Tibial artery (tissue), 4 donors: ENCODE measurements at regions not wholly inside any gene's neighbourhood (a gene's known extent, or its start where the extent isn't known, plus 50 kb on each side); places are given as distances from the start of the nearest gene placed in this dataset.

Experiments used
- DNase-seq, 2 donors: peaks; one replicate each; pipeline ENCODE4 v3.0.0-alpha.2; 2019
- H3K27ac ChIP-seq, 2 donors: fragments of 200-600 bp; sonication (generic) in 1 of 2; 1 replicate in 1 of 2; 2 replicates in 1 of 2; pipeline ENCODE4 v1.5.1; 2018 to 2019; ENCODE audit warnings: mild to moderate bottlenecking in 1 of 2
- H3K27me3 ChIP-seq, 2 donors: fragments of 200-600 bp; sonication (generic) in 1 of 2; one replicate each; pipeline versions ENCODE4 v1.5.1 to v1.6.0; 2016 to 2019
- H3K36me3 ChIP-seq, 3 donors: fragments of 200-600 bp; sonication (generic) in 2 of 3; one replicate each; pipeline ENCODE4 v1.5.1; 2016 to 2019; ENCODE audit warnings: mild to moderate bottlenecking in 2 of 3
- H3K4me1 ChIP-seq, 4 donors: fragments of 200-600 bp; sonication (generic) in 2 of 4; 1 replicate in 3 of 4; 2 replicates in 1 of 4; pipeline ENCODE4 v1.5.1; 2016 to 2019
- H3K4me3 ChIP-seq, 2 donors: fragments of 200-600 bp; sonication (generic) in 1 of 2; 1 replicate in 1 of 2; 2 replicates in 1 of 2; pipeline ENCODE4 v1.5.1; 2018 to 2019; ENCODE audit warnings: mild to moderate bottlenecking in 2 of 2
- H3K9me3 ChIP-seq, 3 donors: fragments of 200-600 bp; sonication (generic) in 1 of 3; one replicate each; pipeline ENCODE4 v1.5.1; 2016 to 2019
- CTCF ChIP-seq, 2 experiments: fragments of 200-600 bp in 1 of 2; fragments of 450-650 bp in 1 of 2; IDR thresholded peaks; one replicate each; pipeline ENCODE4 v1.5.1; 2017 to 2019; ENCODE audit warnings: antibody characterized with exemption in 2 of 2, mild to moderate bottlenecking in 1 of 2, moderate library complexity in 1 of 2
- intact Hi-C: fragments of 100-400 bp; cut with DNase I; formaldehyde crosslinking; loops from one replicate; pipeline ENCODE4 v1.15.0; 2023; ENCODE audit warnings: low total_unique reads

- intact Hi-C loops, result no loop called here
- no peaks in the 10 kb centered on the region for H3K36me3 ChIP-seq
- TF ChIP-seq CTCF (IDR thresholded peaks at IDR 0.05), result no peak
- no peaks in the 10 kb centered on the region for H3K9me3 ChIP-seq
- H3K4me3 ChIP-seq, result no peak overlapping the region
- H3K27ac ChIP-seq, result no peak overlapping the region
- no peaks in the 10 kb centered on the region for H3K27me3 ChIP-seq
- DNase-seq, result no peak
- no peaks in the 10 kb centered on the region for H3K4me1 ChIP-seq
Measured at GRCh38 chr7:50854831-50855230, 72.1 kb upstream of the GRB10 start.

DNA sequence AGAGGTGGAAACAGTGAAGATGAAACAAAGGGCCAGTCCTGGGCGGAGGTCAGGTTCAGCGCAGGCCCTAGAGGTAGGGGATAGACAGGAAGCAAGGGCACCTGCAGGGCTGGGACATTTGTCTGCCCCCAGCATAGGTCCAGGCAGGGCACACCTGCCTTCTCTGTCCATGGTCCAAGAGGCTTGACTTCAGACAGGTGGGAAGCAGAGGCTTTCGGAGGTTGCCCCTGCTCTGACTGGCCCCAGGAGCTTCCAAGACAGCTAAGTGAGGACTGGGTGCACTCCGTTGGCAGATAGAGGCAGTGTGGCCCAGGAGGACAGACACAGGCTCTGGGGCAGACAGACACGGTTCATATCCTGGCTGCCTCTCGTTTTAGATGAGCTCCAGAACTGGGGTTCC is 71.6 kb upstream of the GRB10 start:
- Histone ChIP-seq H3K4me1 (no peaks in the 10 kb centered on the region), H3K27ac (no peak overlapping the region), H3K36me3 (no peaks in the 10 kb centered on the region), H3K27me3 (no peaks in the 10 kb centered on the region), H3K9me3 (no peaks in the 10 kb centered on the region), H3K4me3 (no peak overlapping the region)
- TF ChIP-seq CTCF (IDR thresholded peaks at IDR 0.05), result no peak
- intact Hi-C loops, result no loop called here
- peak in 1 of 2 donors; percentile 57 for DNase-seq

GRCh38 chr7:50853311-50853710 is 70.6 kb upstream of the GRB10 start:
- DNase-seq, result peak in 1 of 2 donors; percentile 43
- H3K36me3 ChIP-seq, result no peaks in the 10 kb centered on the region
- H3K27ac ChIP-seq, result no peak overlapping the region
- intact Hi-C loops, result no loop called here
- no peaks in the 10 kb centered on the region for H3K27me3 ChIP-seq
- H3K9me3 ChIP-seq, result no peaks in the 10 kb centered on the region
- H3K4me3 ChIP-seq, result no peak overlapping the region
- H3K4me1 ChIP-seq, result no peaks in the 10 kb centered on the region
- no peak for TF ChIP-seq CTCF (IDR thresholded peaks at IDR 0.05)

GRCh38 chr7:50852901-50853300 is 70.2 kb upstream of the GRB10 start:
- Histone ChIP-seq H3K4me1 (no peaks in the 10 kb centered on the region), H3K27me3 (no peaks in the 10 kb centered on the region), H3K9me3 (no peaks in the 10 kb centered on the region), H3K36me3 (no peaks in the 10 kb centered on the region), H3K27ac (no peak overlapping the region), H3K4me3 (no peak overlapping the region)
- intact Hi-C loops, result no loop called here
- TF ChIP-seq CTCF (IDR thresholded peaks at IDR 0.05), result no peak
- peak in 1 of 2 donors; percentile 23 for DNase-seq

DNA sequence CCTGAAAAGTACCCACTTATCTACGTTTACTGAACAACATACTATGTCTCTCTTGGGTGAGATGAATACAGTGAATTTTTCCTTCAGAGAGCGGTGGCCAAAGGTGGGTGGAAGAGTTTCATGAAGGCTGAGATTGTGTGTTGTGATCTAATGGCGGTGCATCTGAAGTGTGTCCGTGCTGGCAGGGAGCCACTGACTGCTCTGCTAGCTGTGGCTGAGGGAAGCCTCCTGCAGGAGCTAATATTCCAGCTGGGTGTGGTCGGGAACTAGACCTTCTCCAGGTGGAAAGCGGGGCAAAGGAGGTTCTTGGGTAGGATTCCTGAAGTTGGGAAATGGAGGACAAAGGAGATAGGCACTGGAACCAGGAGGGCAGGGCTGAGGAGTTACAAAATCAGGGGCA is 69.2 kb upstream of the GRB10 start:
- Histone ChIP-seq H3K36me3 (no peaks in the 10 kb centered on the region), H3K4me3 (no peak overlapping the region), H3K9me3 (no peaks in the 10 kb centered on the region), H3K27ac (no peak overlapping the region), H3K27me3 (no peaks in the 10 kb centered on the region), H3K4me1 (no peaks in the 10 kb centered on the region)
- DNase-seq, result peak in 1 of 2 donors; percentile 52
- no peak for TF ChIP-seq CTCF (IDR thresholded peaks at IDR 0.05)
- intact Hi-C loops, result no loop called here

GRCh38 chr7:50851451-50851850 is 68.8 kb upstream of the GRB10 start:
- no peaks in the 10 kb centered on the region for H3K9me3 ChIP-seq
- H3K27ac ChIP-seq, result no peak overlapping the region
- H3K4me3 ChIP-seq, result no peak overlapping the region
- intact Hi-C loops, result no loop called here
- no peaks in the 10 kb centered on the region for H3K4me1 ChIP-seq
- no peaks in the 10 kb centered on the region for H3K27me3 ChIP-seq
- TF ChIP-seq CTCF (IDR thresholded peaks at IDR 0.05), result no peak
- H3K36me3 ChIP-seq, result no peaks in the 10 kb centered on the region
- DNase-seq, result no peak
